ENCODE measurements at regions not wholly inside any gene's neighbourhood (a gene's known extent, or its start where the extent isn't known, plus 50 kb on each side); places are given as distances from the start of the nearest gene placed in this dataset.

- H3K4me3 ChIP-seq (ENCODE audit: low read depth, poor library complexity, severe bottlenecking) = no peak overlapping the region
- intact Hi-C loops (cut with DNase I; ENCODE audit: low total_unique reads) = no loop called here
- WGBS, 2 donors = 75 to 79% methylated on average over 2 of the region's 2 CpGs
- TF ChIP-seq CTCF (IDR thresholded peaks at IDR 0.05) = no peak
- TF ChIP-seq POLR2A (IDR thresholded peaks at IDR 0.05) = no peak
- DNase-seq (ENCODE audit: low spot score in 2 of 2) = no peak
Measured at GRCh38 chr7:80359476-80359875, 152.4 kb downstream of the GNAT3 start.

- no peak overlapping the region for H3K4me3 ChIP-seq (ENCODE audit: low read depth, poor library complexity, severe bottlenecking)
- TF ChIP-seq POLR2A (IDR thresholded peaks at IDR 0.05) = no peak
- TF ChIP-seq CTCF (IDR thresholded peaks at IDR 0.05) = no peak
- 90 to 95% methylated on average over 3 of the region's 3 CpGs for WGBS, 2 donors
- intact Hi-C loops (cut with DNase I; ENCODE audit: low total_unique reads) = no loop called here
- no peak for DNase-seq (ENCODE audit: low spot score in 2 of 2)
Measured at GRCh38 chr7:80359029-80359428, 152.8 kb downstream of the GNAT3 start.

- intact Hi-C loops (cut with DNase I; ENCODE audit: low total_unique reads) = no loop called here
- no peak for DNase-seq (ENCODE audit: low spot score in 2 of 2)
- H3K4me3 ChIP-seq (ENCODE audit: low read depth, poor library complexity, severe bottlenecking) = no peak overlapping the region
- no peak for TF ChIP-seq POLR2A (IDR thresholded peaks at IDR 0.05)
- no peak for TF ChIP-seq CTCF (IDR thresholded peaks at IDR 0.05)
Measured at GRCh38 chr7:80357530-80357929, 154.3 kb downstream of the GNAT3 start.

- TF ChIP-seq CTCF (IDR thresholded peaks at IDR 0.05) (no peak), POLR2A (IDR thresholded peaks at IDR 0.05) (no peak)
- WGBS, 2 donors = 95% methylated on average over 1 of the region's 1 CpG
- intact Hi-C loops (cut with DNase I; ENCODE audit: low total_unique reads) = no loop called here
- H3K4me3 ChIP-seq (ENCODE audit: low read depth, poor library complexity, severe bottlenecking) = no peak overlapping the region
- no peak for DNase-seq (ENCODE audit: low spot score in 2 of 2)
Measured at GRCh38 chr7:80350430-80350829, 161.4 kb downstream of the GNAT3 start.

GRCh38 chr7:80348223-80348622, 163.6 kb downstream of the GNAT3 start:
- 55 to 57% methylated on average over 2 of the region's 2 CpGs for WGBS, 2 donors
- intact Hi-C loops (cut with DNase I; ENCODE audit: low total_unique reads) = no loop called here
- TF ChIP-seq CTCF (IDR thresholded peaks at IDR 0.05) = no peak
- TF ChIP-seq POLR2A (IDR thresholded peaks at IDR 0.05) = no peak
- DNase-seq (ENCODE audit: low spot score in 2 of 2) = no peak
- no peak overlapping the region for H3K4me3 ChIP-seq (ENCODE audit: low read depth, poor library complexity, severe bottlenecking)

- WGBS, 2 donors = 64 to 79% methylated on average over 1 of the region's 1 CpG
Measured at GRCh38 chr7:80347173-80347572, 164.7 kb downstream of the GNAT3 start.

More at GRCh38 chr7:80347173-80347572, 164.7 kb downstream of the GNAT3 start:
- no peak for TF ChIP-seq POLR2A (IDR thresholded peaks at IDR 0.05)
- no peak for TF ChIP-seq CTCF (IDR thresholded peaks at IDR 0.05)
- no peak for DNase-seq (ENCODE audit: low spot score in 2 of 2)
- H3K4me3 ChIP-seq (ENCODE audit: low read depth, poor library complexity, severe bottlenecking) = no peak overlapping the region
- intact Hi-C loops (cut with DNase I; ENCODE audit: low total_unique reads) = no loop called here
